Left ventricle myocardium superior (tissue), 1 donor: ENCODE measurements at regions not wholly inside any gene's neighbourhood (a gene's known extent, or its start where the extent isn't known, plus 50 kb on each side); places are given as distances from the start of the nearest gene placed in this dataset.

ENCODE experiments used
- ATAC-seq: fragments of 200-7000 bp; cut with Tn5 transposase; one replicate; pipeline ENCODE4 v1.9.1; 2020; ENCODE audit warnings: mild to moderate bottlenecking, moderate library complexity
- DNase-seq: peaks from one replicate; pipeline ENCODE4 v3.0.0-alpha.2; 2020
- intact Hi-C: fragments of 100-400 bp; cut with micrococcal nuclease; formaldehyde crosslinking; loops from one replicate; pipeline ENCODE4 v1.11.0; 2022
- donor health status: DM: no; HTN: yes; CAD: no; lungs with severe emphysema.

GRCh38 chr6:168216117-168216516 lies 103.5 kb downstream of the DACT2 start:
- DNase-seq (no peak), ATAC-seq (no peak)
- intact Hi-C loops = no loop called here

GRCh38 chr6:168215121-168215808 lies 104.3 kb downstream of the DACT2 start:
- no peak for ATAC-seq
- intact Hi-C loops = no loop called here
- DNase-seq = no peak

GRCh38 chr6:168214586-168215104 lies 104.9 kb downstream of the DACT2 start:
- DNase-seq = no peak
- no peak for ATAC-seq

GRCh38 chr6:168213121-168213524 lies 106.5 kb downstream of the DACT2 start:
- intact Hi-C loops = no loop called here
- ATAC-seq = no peak
- DNase-seq = no peak

More at GRCh38 chr6:168214586-168215104, 104.9 kb downstream of the DACT2 start:
- intact Hi-C loops = no loop called here

- no peak for DNase-seq
- intact Hi-C loops = no loop called here
- no peak for ATAC-seq
These were observed 107.2 kb downstream of the DACT2 start for GRCh38 chr6:168212362-168212761.

- intact Hi-C loops = no loop called here
- no peak for ATAC-seq
- no peak for DNase-seq
These were observed 107.9 kb downstream of the DACT2 start for GRCh38 chr6:168211681-168212080.

- ATAC-seq = no peak
- intact Hi-C loops = no loop called here
These were observed 109.1 kb downstream of the DACT2 start for GRCh38 chr6:168210239-168211105.

GRCh38 chr6:168209420-168209819 lies 110.2 kb downstream of the DACT2 start:
- no peak for ATAC-seq
- intact Hi-C loops = no loop called here
- no peak for DNase-seq

More at GRCh38 chr6:168210239-168211105, 109.1 kb downstream of the DACT2 start:
- DNase-seq = no peak

- DNase-seq (no peak), ATAC-seq (no peak)
- intact Hi-C loops = no loop called here
These were observed 110.7 kb downstream of the DACT2 start for GRCh38 chr6:168208854-168209253.

GRCh38 chr6:168208402-168208801 lies 111.2 kb downstream of the DACT2 start:
- ATAC-seq (no peak), DNase-seq (no peak)
- intact Hi-C loops = no loop called here

- ATAC-seq (no peak), DNase-seq (no peak)
- intact Hi-C loops = no loop called here
These were observed 112.0 kb downstream of the DACT2 start for GRCh38 chr6:168207421-168208175.

- DNase-seq (no peak), ATAC-seq (no peak)
These were observed 112.8 kb downstream of the DACT2 start for GRCh38 chr6:168206661-168207274.

GRCh38 chr6:168206186-168206585 lies 113.4 kb downstream of the DACT2 start:
- no peak for DNase-seq
- no peak for ATAC-seq
- intact Hi-C loops = no loop called here

More at GRCh38 chr6:168206661-168207274, 112.8 kb downstream of the DACT2 start:
- intact Hi-C loops = no loop called here

GRCh38 chr6:168201799-168202198 lies 117.8 kb downstream of the DACT2 start:
- ATAC-seq (no peak), DNase-seq (no peak)
- intact Hi-C loops = no loop called here

GRCh38 chr6:168201383-168201782 lies 118.2 kb downstream of the DACT2 start:
- DNase-seq (no peak), ATAC-seq (no peak)
- intact Hi-C loops = no loop called here

- DNase-seq = no peak
- intact Hi-C loops = no loop called here
- no peak for ATAC-seq
These were observed 118.9 kb downstream of the DACT2 start for GRCh38 chr6:168200571-168201134.

GRCh38 chr6:168198302-168199180 lies 119.5 kb upstream of the FRMD1 start:
- DNase-seq (peak; percentile 11), ATAC-seq (no peak)
- intact Hi-C loops = no loop called here
